Central memory CD8-positive, alpha-beta T cell (primary cell): ENCODE measurements at regions not wholly inside any gene's neighbourhood (a gene's known extent, or its start where the extent isn't known, plus 50 kb on each side); places are given as distances from the start of the nearest gene placed in this dataset.

ENCODE experiments used
- ATAC-seq: fragments of 150-1000 bp; cut with Tn5 transposase; replicated peaks from 2 replicates; pipeline ENCODE4 v1.10.0; 2022; ENCODE audit warnings: mild to moderate bottlenecking, moderate FRiP score, moderate number of reproducible peaks; ENCODE audit not compliant: poor library complexity, severe bottlenecking; ENCODE audit errors: extremely low read depth
- DNase-seq, 2 donors: peaks; one replicate each; pipeline ENCODE4 v3.0.0; 2021; ENCODE audit warnings: low spot score in 2 of 2
- H3K27ac Mint-ChIP-seq: one replicate; pipeline ENCODE4 v1.8.0; 2022; ENCODE audit warnings: low read depth, mild to moderate bottlenecking, moderate library complexity, mixed read lengths
- H3K27me3 Mint-ChIP-seq: one replicate; pipeline ENCODE4 v1.8.0; 2022; ENCODE audit warnings: mixed read lengths
- H3K36me3 Mint-ChIP-seq: one replicate; pipeline ENCODE4 v1.8.0; 2022; ENCODE audit warnings: mild to moderate bottlenecking, moderate library complexity, mixed read lengths; ENCODE audit not compliant: insufficient read depth
- H3K4me1 Mint-ChIP-seq: one replicate; pipeline ENCODE4 v1.8.0; 2022; ENCODE audit warnings: mixed read lengths
- H3K4me3 Mint-ChIP-seq: one replicate; pipeline ENCODE4 v1.8.0; 2022; ENCODE audit warnings: mild to moderate bottlenecking, moderate library complexity, mixed read lengths
- H3K9me3 Mint-ChIP-seq: one replicate; pipeline ENCODE4 v1.8.0; 2022; ENCODE audit warnings: mixed read lengths

GRCh38 chr9:121576281-121577075 lies 75.0 kb upstream of the DAB2IP start:
- ATAC-seq: no peak

GRCh38 chr9:121577166-121577565 lies 74.3 kb upstream of the DAB2IP start:
- Mint-ChIP-seq H3K4me1 (no peaks in the 10 kb centered on the region), H3K4me3 (no peak overlapping the region), H3K27ac (no peak overlapping the region), H3K9me3 (no peaks in the 10 kb centered on the region), H3K36me3 (no peaks in the 10 kb centered on the region), H3K27me3 (peaks cover 34% of the 10 kb centered on the region)
- ATAC-seq (no peak), DNase-seq (no peak)

More at GRCh38 chr9:121576281-121577075, 75.0 kb upstream of the DAB2IP start:
- H3K27ac Mint-ChIP-seq: no peak overlapping the region
- no peaks in the 10 kb centered on the region for H3K36me3 Mint-ChIP-seq
- no peak overlapping the region for H3K4me3 Mint-ChIP-seq
- H3K27me3 Mint-ChIP-seq: peaks cover 28% of the 10 kb centered on the region
- H3K9me3 Mint-ChIP-seq: no peaks in the 10 kb centered on the region
- H3K4me1 Mint-ChIP-seq: no peaks in the 10 kb centered on the region
- no peak for DNase-seq

GRCh38 chr9:121577572-121577971 lies 73.9 kb upstream of the DAB2IP start:
- H3K4me1 Mint-ChIP-seq: no peaks in the 10 kb centered on the region
- no peaks in the 10 kb centered on the region for H3K9me3 Mint-ChIP-seq
- no peak overlapping the region for H3K27ac Mint-ChIP-seq
- H3K4me3 Mint-ChIP-seq: no peak overlapping the region
- H3K36me3 Mint-ChIP-seq: no peaks in the 10 kb centered on the region
- DNase-seq (no peak), ATAC-seq (no peak)
- H3K27me3 Mint-ChIP-seq: peaks cover 38% of the 10 kb centered on the region

- peaks cover 75% of the 10 kb centered on the region for H3K27me3 Mint-ChIP-seq
- ATAC-seq: no peak
- no peaks in the 10 kb centered on the region for H3K4me1 Mint-ChIP-seq
- no peaks in the 10 kb centered on the region for H3K9me3 Mint-ChIP-seq
- H3K27ac Mint-ChIP-seq: no peak overlapping the region
- H3K36me3 Mint-ChIP-seq: no peaks in the 10 kb centered on the region
- H3K4me3 Mint-ChIP-seq: no peak overlapping the region
- no peak for DNase-seq
Observed at GRCh38 chr9:121581786-121582600, 69.4 kb upstream of the DAB2IP start.

GRCh38 chr9:121582641-121583040 lies 68.8 kb upstream of the DAB2IP start:
- DNase-seq: no peak
- no peaks in the 10 kb centered on the region for H3K4me1 Mint-ChIP-seq
- no peak overlapping the region for H3K27ac Mint-ChIP-seq
- H3K4me3 Mint-ChIP-seq: no peak overlapping the region
- no peak for ATAC-seq
- H3K9me3 Mint-ChIP-seq: no peaks in the 10 kb centered on the region
- H3K36me3 Mint-ChIP-seq: no peaks in the 10 kb centered on the region
- peaks cover 82% of the 10 kb centered on the region for H3K27me3 Mint-ChIP-seq

GRCh38 chr9:121584421-121584820 lies 67.0 kb upstream of the DAB2IP start:
- no peaks in the 10 kb centered on the region for H3K9me3 Mint-ChIP-seq
- no peak overlapping the region for H3K4me3 Mint-ChIP-seq
- H3K4me1 Mint-ChIP-seq: no peaks in the 10 kb centered on the region
- H3K27me3 Mint-ChIP-seq: peaks cover 92% of the 10 kb centered on the region
- ATAC-seq (no peak), DNase-seq (no peak)
- no peaks in the 10 kb centered on the region for H3K36me3 Mint-ChIP-seq
- H3K27ac Mint-ChIP-seq: no peak overlapping the region

GRCh38 chr9:121587863-121588262 lies 63.6 kb upstream of the DAB2IP start:
- H3K27me3 Mint-ChIP-seq: peaks cover 85% of the 10 kb centered on the region
- no peak for ATAC-seq
- no peak overlapping the region for H3K4me3 Mint-ChIP-seq
- H3K4me1 Mint-ChIP-seq: no peaks in the 10 kb centered on the region
- no peaks in the 10 kb centered on the region for H3K36me3 Mint-ChIP-seq
- no peak overlapping the region for H3K27ac Mint-ChIP-seq
- H3K9me3 Mint-ChIP-seq: no peaks in the 10 kb centered on the region
- no peak for DNase-seq

- DNase-seq (no peak), ATAC-seq (no peak)
- Mint-ChIP-seq H3K9me3 (no peaks in the 10 kb centered on the region), H3K27ac (no peak overlapping the region), H3K4me3 (no peak overlapping the region), H3K4me1 (no peaks in the 10 kb centered on the region), H3K36me3 (no peaks in the 10 kb centered on the region), H3K27me3 (peaks cover 87% of the 10 kb centered on the region)
Observed at GRCh38 chr9:121589986-121590385, 61.4 kb upstream of the DAB2IP start.

GRCh38 chr9:121592265-121592664 lies 59.2 kb upstream of the DAB2IP start:
- ATAC-seq: no peak
- Mint-ChIP-seq H3K27me3 (peaks cover 86% of the 10 kb centered on the region), H3K4me3 (no peak overlapping the region), H3K27ac (no peak overlapping the region), H3K9me3 (no peaks in the 10 kb centered on the region), H3K36me3 (no peaks in the 10 kb centered on the region), H3K4me1 (no peaks in the 10 kb centered on the region)
- no peak for DNase-seq

- H3K4me3 Mint-ChIP-seq: no peak overlapping the region
- no peaks in the 10 kb centered on the region for H3K4me1 Mint-ChIP-seq
- H3K9me3 Mint-ChIP-seq: no peaks in the 10 kb centered on the region
- DNase-seq: no peak
- no peak for ATAC-seq
- H3K27ac Mint-ChIP-seq: no peak overlapping the region
- peaks cover 85% of the 10 kb centered on the region for H3K27me3 Mint-ChIP-seq
- no peaks in the 10 kb centered on the region for H3K36me3 Mint-ChIP-seq
Observed at GRCh38 chr9:121593066-121593465, 58.4 kb upstream of the DAB2IP start.

GRCh38 chr9:121596515-121596914 lies 54.9 kb upstream of the DAB2IP start:
- H3K4me3 Mint-ChIP-seq: no peak overlapping the region
- ATAC-seq: no peak
- no peaks in the 10 kb centered on the region for H3K4me1 Mint-ChIP-seq
- H3K27me3 Mint-ChIP-seq: peaks cover 68% of the 10 kb centered on the region
- no peaks in the 10 kb centered on the region for H3K36me3 Mint-ChIP-seq
- DNase-seq: no peak
- no peaks in the 10 kb centered on the region for H3K9me3 Mint-ChIP-seq
- no peak overlapping the region for H3K27ac Mint-ChIP-seq

- DNase-seq (no peak), ATAC-seq (no peak)
- Mint-ChIP-seq H3K4me3 (no peak overlapping the region), H3K4me1 (no peaks in the 10 kb centered on the region), H3K36me3 (peaks cover 2% of the 10 kb centered on the region), H3K27ac (no peak overlapping the region), H3K27me3 (peaks cover 71% of the 10 kb centered on the region), H3K9me3 (no peaks in the 10 kb centered on the region)
Observed at GRCh38 chr9:121597698-121598166, 53.7 kb upstream of the DAB2IP start.
